NCI-H82 treated with DMSO at 0.1 percent for 48 hours (cell line): ENCODE measurements at regions not wholly inside any gene's neighbourhood (a gene's known extent, or its start where the extent isn't known, plus 50 kb on each side); places are given as distances from the start of the nearest gene placed in this dataset.
"Not testable (repeated sequence)": the region's sequence is repeated elsewhere in the genome, so short reads cannot be mapped to it uniquely, and the experiment has no call there.

Experiments
- DNase-seq: peaks from one replicate; lab custom pipeline; 2025; ENCODE audit not compliant: unreplicated experiment; lab: John Stamatoyannopoulos, UW

DNA sequence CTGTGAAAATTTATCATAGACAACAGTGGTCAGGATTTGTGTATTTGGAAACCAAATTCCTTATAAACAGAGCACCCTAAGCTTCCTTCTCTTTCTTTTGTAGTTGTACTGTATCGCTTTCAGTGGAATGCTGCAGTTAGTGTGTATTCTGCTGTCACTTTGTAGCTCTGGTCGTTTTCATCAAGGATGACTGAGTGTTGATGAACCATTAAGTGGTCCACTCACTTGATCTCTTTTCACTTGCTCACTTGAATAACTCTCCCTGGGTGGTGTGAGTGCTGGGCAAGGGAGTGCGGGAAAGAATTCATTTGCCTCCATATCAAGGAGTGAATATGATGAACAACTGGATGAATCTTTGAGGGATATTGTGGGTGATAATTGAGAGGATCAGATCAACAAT lies 1225.7 kb upstream of the WWC1 start:
- no peak for DNase-seq

DNA sequence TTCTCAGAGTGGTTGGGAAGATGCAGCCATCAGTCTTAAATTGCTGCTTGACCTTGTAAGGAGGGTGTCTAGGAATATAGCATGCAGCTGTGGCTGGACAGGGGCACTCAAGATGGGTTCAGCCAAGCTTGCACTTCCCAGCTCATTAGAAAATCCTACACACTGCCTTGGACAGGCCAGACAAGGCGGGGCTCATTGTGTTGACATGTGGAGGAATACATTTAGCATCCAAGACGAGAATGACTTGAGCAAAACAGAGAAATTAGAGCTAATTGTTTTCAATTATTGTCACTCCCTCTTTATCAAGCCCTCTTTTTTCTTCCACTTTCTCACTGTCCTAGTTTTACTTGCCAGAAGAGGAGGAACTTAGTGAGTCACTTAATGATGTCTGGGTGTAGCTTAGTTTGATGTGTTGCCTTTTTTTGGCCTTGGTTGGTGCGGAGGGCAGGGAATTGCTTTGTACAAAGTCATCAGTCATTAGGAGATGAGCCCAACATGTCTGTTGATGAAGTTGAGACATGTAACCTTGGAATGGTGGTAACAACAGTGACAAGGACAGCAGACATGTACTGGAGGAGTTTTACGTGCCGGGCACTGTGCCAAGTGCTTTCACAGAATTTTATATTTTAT lies 1219.3 kb upstream of the WWC1 start:
- no peak for DNase-seq

GRCh38 chr5:167081561-167081960 lies 1209.9 kb upstream of the WWC1 start:
- DNase-seq: no peak

- no peak for DNase-seq
Observed at GRCh38 chr5:167096816-167097215, 1194.6 kb upstream of the WWC1 start.

GRCh38 chr5:167104351-167104750 lies 1187.1 kb upstream of the WWC1 start:
- DNase-seq: no peak

DNA sequence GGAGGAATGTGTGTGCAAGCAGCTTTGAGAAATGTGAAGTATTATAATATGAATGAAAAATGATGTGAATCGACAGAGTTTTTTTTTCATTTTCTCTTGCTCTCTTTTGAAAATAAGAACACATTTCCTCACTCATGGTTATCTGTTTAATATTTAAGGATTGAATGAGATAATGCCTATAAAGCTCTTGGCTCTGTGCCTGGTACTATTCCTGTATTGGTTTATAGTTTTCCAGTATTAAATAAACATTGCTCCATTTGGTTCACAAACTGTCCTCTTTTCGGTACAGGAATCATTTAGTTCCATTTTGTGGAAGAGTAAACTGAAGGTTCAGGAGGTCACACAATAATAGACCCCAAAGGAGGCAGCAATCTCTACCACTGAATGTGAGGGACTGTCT lies 1185.5 kb upstream of the WWC1 start:
- DNase-seq: no peak

DNA sequence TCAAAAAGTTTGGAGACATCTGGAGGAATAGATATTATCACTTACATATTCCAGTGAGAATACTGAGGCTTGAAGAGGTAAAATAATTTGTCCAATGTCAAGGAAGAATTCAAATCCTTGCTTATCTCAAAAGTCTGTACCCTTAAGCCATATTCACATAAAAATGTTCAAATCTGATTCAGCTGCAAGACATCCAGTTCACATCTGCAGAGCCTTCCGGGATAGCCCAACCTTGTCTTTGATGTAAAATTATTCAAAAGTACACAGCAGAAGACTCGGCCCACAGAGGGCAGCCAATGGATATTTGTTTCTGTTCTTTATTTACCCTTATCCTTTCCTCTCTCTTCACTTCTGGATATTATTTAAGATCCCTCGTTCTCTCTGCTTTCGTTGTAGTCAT lies 1183.8 kb upstream of the WWC1 start:
- no peak for DNase-seq

DNA sequence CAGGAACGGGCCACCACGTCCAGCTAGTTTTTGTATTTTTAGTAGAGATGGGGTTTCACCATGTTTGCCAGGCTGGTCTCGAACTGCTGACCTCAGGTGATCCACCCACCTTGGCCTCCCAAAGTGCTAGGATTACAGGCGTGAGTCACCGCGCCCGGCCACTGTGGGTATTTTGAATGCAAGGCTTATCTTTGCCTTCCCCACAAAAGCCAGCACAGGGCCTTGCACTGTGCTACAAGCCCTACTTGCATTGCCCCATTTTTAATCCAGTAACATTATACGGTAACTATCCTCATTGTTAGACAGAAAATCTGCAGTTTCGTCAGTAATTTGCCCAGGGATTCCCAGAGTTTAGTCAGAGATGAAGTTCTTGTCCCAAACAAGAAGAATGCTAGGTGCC lies 1183.2 kb upstream of the WWC1 start:
- DNase-seq: not testable (repeated sequence)

DNA sequence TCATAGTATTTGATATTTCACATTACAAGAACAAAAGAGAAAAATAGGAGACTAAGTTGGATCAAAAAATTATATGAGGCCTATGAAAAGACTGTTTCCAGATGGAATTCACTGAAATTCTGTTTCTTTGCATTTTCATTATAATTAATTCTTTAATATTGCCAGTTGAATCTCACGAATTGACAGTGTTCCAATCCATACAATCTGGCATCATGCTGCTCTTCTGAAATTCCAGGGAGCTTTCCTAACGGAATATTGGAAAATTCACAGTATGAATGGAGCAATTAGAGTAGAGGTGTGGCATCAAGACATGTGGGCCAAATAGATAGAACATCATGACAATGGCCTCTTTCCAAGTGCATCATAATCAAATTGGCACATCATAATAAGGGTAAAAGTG lies 1178.9 kb upstream of the WWC1 start:
- DNase-seq: no peak

DNA sequence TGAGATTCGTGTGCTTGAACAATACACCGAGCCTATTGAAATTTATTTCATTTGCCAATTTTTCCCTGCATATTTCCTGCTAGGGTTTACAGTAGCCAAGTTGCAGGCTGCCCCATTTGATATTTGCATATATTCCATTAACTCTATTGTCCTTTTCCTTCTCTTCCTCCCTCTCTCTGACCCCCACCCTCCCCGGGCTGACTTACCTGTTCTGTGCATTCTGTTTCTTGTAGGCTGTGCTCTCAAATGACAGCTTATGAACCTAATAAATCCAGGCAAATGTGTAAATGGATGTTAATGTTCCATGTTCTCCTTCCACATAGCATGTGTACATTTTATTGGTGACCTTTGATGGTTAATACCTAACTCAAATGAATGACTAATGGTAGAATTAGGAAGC lies 1169.2 kb upstream of the WWC1 start:
- no peak for DNase-seq

DNA sequence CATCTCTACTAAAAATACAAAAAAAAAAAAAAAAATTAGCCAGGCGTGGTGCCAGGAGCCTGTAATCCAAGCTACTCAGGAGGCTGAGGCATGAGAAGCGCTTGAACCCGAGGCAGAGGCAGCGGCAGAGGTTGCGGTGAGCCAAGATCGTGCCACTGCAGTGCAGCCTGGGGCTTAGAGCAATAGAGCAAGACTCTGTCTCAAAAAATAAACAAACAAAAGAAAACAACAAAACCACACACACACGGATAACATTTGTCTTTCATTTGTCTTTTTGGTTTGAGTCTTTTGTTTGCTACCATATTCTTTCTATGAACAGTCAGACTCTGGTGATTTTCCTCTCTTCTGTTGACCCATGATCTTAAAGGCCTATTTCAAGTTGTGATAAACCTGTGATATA lies 1168.3 kb upstream of the WWC1 start:
- no peak for DNase-seq

DNA sequence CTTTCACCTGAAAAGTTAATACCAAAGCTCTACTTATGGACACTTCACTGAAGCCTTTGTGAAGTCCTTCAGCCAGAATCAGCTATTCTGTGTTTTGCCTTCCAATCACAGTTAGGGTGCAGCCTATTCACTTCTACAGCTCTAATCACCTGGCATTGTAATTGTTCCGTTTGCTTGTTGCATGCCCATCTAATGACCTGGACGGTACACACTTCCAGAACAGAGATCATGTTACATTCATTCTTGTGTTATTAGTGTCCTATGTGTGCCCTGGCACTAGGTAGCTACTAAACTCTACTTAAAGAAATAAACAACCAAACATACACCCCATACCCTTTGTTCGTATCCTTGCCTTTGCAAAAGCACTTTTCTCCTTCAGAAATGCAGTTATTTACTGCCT lies 1162.9 kb upstream of the WWC1 start:
- no peak for DNase-seq

- no peak for DNase-seq
Observed at GRCh38 chr5:167140548-167141291, 1150.7 kb upstream of the WWC1 start.

- DNase-seq: no peak
Observed at GRCh38 chr5:167143716-167144115, 1147.7 kb upstream of the WWC1 start.

DNA sequence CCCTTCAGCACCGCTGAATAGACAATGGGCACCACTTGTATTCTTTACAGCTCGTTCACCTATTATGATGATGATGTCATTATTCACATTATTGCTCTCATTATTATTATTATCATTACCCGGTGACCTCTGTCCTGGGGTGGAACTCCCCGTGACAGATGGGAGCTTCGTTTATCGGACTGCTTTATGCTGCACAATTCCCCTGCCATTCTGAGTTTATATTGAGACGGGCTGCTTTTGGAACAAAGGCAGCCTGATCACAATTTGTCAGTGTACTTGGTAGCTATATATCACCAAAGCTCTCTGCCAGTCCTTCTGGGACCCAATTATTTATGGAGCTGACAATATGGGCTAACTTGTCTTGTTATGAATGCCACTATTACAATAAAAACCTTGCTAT lies 1145.6 kb upstream of the WWC1 start:
- no peak for DNase-seq

GRCh38 chr5:167147879-167148278 lies 1143.6 kb upstream of the WWC1 start:
- DNase-seq: no peak

DNA sequence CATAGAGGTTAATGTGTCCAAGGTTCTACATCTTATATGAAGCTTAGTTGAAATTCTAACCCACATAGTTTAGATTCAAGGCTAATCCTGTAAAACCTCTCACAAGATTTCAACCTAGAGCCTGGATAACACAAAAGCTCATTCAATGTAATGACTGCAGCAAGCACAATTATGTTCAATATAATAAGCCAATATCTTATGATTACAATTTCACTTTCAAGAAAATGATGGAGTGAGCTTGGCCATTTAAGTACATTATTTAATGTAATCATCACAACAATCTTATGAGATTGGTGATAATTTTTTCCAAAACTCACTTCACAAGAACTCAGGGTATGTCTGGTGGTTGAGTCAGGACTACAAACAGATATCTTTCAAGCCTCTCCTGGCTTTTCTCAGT lies 1140.8 kb upstream of the WWC1 start:
- no peak for DNase-seq

DNA sequence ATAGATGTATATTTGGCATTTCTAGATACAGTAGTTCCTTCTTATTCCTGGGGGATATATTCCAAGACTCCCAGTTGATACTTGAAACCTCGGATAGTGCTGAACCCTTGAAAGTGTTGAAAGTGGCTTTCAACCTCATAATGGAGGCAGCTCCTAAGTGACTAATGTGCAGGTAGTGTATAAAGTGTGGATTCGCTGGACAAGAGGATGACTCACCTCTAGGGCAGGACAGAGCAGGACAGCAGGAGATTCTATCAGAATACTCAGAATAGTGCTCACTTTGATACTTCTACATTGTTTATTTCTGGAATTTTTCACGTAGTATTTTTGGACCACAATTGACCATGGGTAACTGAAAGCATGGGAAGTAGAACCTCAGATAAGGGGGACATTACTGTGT lies 1138.9 kb upstream of the WWC1 start:
- DNase-seq: no peak

- DNase-seq: no peak
Observed at GRCh38 chr5:167155387-167156005, 1135.9 kb upstream of the WWC1 start.

- no peak for DNase-seq
Observed at GRCh38 chr5:167156446-167156845, 1135.0 kb upstream of the WWC1 start.

DNA sequence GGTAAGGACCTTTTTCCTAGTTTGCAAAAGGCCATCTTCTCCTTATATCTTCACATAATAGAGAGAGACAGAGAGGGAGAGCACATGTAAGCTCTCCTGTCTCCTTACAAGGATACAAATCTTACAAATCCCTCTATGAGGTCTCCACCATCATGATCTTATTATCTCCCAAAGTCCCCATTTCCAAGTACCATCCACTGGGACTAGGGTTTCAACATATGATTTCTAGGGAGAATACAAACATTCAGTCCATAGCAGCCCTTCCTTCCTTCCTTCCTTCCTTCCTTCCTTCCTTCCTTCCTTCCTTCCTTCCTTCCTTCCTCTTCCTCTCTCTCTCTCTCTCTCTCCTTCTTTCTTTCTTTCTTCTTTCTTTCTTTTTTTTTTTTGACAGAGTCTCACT lies 1132.9 kb upstream of the WWC1 start:
- no peak for DNase-seq

DNA sequence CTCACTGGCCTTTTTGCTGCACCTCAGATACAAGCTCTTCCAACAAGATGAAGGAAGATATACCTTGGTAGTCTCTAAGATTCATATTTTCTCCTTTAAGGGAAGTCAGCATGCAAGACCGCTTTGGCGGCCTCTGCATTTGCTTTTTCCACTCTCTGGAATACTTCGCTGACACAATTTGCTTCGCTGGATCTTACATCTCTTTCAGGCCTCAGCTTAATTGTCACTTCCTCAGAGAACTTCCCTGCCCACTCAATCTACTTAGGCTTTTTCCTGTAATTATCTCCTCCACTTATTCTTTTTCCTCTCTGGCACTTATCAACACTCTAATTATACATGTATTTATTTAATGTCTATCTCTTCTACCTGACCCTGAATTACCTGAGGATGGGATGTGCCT lies 1131.1 kb upstream of the WWC1 start:
- no peak for DNase-seq

- no peak for DNase-seq
Observed at GRCh38 chr5:167166696-167167095, 1124.7 kb upstream of the WWC1 start.
